GM12878 (cell line): ENCODE measurements at regions not wholly inside any gene's neighbourhood (a gene's known extent, or its start where the extent isn't known, plus 50 kb on each side); places are given as distances from the start of the nearest gene placed in this dataset.

Experiments
- CHD4 ChIP-seq: fragments of 200-600 bp; sonication (generic); IDR thresholded peaks from 2 replicates; pipeline ENCODE4 v1.6.1; 2016; ENCODE audit warnings: mild to moderate bottlenecking
- MXI1 ChIP-seq: fragments of 150-350 bp; IDR thresholded peaks from 2 replicates; pipeline ENCODE4 v1.6.1; 2011; ENCODE audit warnings: low read depth, mild to moderate bottlenecking, inconsistent platforms, low read length, improper control_type of control experiment
- NFYB ChIP-seq: IDR thresholded peaks from 2 replicates; pipeline ENCODE4 v1.6.1; 2011; ENCODE audit warnings: low read depth, mild to moderate bottlenecking, low read length, improper control_type of control experiment, moderate library complexity; ENCODE audit not compliant: insufficient read depth
- NKRF ChIP-seq: fragments of 450-650 bp; conservative IDR thresholded peaks from 2 replicates; pipeline ENCODE4 v1.6.1; 2017; ENCODE audit warnings: mild to moderate bottlenecking, moderate library complexity
- SIN3A ChIP-seq: IDR thresholded peaks from 2 replicates; pipeline ENCODE4 v1.6.1; 2012; ENCODE audit warnings: low read depth, low read length, improper control_type of control experiment
- ZBED1 ChIP-seq: IDR thresholded peaks from 2 replicates; pipeline ENCODE4 v1.6.1; 2016; ENCODE audit warnings: borderline replicate concordance
- TF ChIP-seq, protein P1 (sequence below): IDR thresholded peaks from 2 replicates; pipeline ENCODE4 v1.6.1; 2012; ENCODE audit warnings: low read depth, low read length, improper control_type of control experiment

- peak; percentile 93 for TF ChIP-seq NKRF
- TF ChIP-seq NFYB = peak; percentile 88
- TF ChIP-seq ZBED1 = 0 out of 2 replicates have a peak, but pooled peaks have one; percentile 22
- TF ChIP-seq CHD4 = no peak
- 0 out of 2 replicates have a peak, but pooled peaks have one; percentile 24 for TF ChIP-seq MXI1
- TF ChIP-seq SIN3A = peak; percentile 88
- TF ChIP-seq, protein P1, sequence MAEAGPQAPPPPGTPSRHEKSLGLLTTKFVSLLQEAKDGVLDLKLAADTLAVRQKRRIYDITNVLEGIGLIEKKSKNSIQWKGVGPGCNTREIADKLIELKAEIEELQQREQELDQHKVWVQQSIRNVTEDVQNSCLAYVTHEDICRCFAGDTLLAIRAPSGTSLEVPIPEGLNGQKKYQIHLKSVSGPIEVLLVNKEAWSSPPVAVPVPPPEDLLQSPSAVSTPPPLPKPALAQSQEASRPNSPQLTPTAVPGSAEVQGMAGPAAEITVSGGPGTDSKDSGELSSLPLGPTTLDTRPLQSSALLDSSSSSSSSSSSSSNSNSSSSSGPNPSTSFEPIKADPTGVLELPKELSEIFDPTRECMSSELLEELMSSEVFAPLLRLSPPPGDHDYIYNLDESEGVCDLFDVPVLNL = peak; percentile 96
These were observed 72.3 kb downstream of the OR2B2 start (continued) for GRCh38 chr6:27839626-27840475.
